ENCODE measurements at regions not wholly inside any gene's neighbourhood (a gene's known extent, or its start where the extent isn't known, plus 50 kb on each side); places are given as distances from the start of the nearest gene placed in this dataset.

DNA sequence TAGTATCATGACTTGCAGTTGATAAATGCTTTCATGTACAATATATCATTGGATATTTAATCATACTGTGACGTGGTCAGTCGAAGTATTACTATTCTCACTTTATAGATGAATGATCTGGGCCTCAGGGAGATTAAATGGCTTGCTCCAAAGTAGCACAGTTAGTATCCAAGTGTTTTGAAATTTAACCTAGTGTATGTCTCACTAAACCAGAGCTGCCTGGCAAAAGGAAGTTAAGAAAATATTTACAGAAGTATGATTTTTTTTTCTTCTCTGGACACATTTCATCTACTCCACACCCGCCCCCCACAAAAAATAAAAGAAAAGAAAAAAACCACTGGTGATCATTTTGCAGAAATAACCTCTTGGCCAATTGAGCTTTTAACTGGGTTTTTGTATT is 71.9 kb upstream of the CXADR start:
- DNase-seq = no peak

DNA sequence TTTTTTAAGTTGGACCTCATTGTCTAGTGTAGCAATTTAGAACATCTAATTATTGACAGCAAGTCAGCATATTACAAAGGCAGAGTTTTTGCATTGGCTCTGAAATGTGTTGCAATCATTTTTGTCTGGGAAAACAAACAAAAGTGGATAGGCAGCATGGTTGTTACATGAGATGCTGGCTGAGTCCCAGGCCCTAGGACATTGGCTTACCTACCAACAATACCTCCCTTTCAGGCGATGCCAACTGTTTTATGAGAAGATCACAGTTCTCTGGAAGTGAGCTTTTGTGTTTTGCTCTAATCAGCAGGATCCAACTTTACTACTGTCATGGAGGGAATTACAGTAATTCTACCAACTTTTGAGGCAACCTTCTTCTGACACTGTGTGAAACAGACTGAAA is 71.5 kb upstream of the CXADR start:
- DNase-seq = no peak

DNA sequence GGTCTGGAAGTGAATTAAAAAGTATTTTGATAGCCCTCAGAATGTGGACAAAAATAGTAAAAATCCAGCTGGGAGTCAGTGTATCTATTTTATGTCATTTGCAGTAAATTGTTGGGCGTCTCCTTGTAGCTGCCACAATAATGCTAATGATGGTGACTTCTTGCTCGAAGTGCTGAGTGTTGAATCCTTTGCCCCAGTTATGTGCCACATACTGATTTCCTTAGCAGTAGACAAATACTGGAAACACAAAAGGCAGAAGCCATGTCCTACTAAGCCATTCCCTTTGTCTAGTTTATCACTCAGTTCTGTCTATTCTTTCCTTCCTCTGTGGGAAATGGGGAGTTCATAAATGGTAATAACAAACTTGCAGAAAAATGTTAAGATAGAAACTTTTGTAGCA is 70.7 kb upstream of the CXADR start:
- DNase-seq = no peak

DNA sequence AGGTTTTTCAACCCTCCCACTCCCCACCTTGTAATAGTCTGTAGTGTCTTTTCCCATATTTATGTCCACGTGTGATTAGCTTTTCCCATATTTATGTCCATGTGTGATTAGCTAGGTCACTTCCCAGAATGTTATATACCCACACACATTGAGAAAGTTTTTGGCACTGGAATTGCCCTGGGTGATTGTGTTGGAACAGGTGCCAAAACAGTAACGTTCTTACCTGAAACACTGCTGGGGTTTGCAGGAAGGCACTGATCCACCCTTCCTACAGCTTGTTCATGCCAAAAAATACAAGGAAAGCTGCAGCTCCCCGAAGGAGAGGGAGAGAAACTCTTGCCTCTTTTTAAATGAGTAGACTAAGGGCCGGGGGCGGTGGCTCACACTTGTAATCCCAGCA is 68.0 kb upstream of the CXADR start:
- DNase-seq = no peak

DNA sequence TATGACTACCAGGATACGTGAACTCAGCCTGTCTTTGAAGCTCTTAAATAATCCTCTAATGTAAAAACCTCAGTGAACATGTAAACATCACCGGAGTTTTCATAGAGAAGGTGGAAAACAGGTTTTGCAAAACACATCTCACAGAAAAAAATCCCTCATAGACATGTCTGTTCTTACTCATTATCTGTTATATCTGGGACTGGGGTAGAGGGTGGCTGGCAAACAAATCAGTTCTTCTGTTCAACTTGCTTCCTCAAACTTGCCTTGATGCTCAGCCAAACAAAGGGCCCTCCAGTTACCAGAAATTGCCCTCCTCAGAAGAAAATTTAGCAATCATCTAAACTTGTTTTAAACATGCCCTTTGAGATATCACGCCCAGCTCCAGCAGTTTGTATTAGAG is 66.1 kb upstream of the CXADR start:
- DNase-seq = no peak

DNA sequence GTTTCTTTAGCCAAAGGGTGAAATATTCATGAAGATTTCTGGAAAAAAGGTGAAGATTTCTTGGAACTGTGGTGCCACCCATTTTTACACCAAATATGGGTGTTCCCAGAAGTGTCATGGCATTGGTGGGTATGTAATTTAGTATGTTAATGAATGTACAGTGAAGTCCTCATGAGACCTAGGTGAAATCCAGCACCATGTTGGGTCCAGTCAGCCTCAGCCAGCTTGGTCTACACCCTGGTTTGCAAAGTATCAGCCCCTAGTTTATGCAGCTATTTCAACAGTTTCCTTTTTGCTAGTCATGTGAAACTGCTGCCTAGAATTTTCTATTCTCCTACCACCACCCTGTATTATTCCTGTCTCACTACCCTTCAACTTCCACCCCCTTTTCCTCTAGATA is 63.1 kb upstream of the CXADR start:
- DNase-seq = no peak

DNA sequence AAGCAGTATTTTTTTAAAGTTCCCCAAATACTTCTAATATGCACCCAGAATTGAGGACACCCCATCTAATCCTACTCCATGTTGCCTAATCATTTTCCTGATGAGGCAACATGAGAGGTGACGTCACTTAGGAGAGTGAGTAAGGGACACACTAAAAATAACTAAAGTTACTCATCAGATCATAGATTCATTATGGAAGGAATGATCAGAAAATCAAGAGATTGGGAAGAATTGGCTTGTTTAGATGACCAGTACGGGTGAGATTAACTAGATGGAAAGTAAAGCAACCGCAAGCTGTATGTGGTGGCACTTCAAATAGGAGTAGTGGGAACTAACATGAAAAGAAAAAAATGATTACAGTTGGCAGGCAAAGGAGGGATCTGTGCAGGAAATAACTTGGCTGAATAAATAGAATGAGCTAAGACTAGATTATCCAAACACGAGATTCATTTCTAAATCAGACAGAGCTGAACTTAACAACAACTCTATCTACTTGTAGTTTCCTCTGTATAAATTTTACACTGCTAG is 61.4 kb upstream of the CXADR start:
- DNase-seq = no peak

DNA sequence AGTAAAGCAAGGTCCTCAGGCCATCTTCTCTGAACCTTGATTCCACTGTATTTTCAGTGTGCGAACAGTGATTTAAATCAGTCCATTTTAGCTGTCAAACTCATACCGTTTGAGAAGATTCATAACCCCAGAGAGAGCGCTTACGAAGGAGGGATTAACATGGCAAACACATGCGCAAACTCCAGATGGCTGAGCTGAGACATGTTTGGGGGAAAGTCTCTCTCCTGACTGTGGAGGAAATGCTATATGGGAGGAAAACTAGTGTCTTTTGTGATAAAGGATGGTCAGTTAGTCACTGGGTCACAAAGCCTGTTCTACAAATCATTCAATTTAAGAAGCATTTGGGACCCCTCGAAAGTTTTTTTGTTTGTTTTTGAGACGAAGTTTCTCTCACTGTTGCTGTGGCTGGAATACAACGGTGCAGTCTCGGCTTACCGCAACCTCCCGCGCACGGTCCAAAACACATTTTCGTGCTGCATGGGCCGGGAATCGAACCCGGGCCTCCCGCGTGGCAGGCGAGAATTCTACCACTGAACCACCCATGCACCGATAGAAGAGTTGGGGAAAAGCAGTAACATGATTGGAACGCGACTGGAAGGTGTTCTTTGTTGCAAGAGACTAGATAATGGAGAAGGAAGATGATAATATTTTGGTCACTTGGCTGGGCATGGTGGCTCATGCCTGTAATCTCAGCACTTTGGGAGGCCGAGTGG is 58.4 kb upstream of the CXADR start:
- DNase-seq = no peak

DNA sequence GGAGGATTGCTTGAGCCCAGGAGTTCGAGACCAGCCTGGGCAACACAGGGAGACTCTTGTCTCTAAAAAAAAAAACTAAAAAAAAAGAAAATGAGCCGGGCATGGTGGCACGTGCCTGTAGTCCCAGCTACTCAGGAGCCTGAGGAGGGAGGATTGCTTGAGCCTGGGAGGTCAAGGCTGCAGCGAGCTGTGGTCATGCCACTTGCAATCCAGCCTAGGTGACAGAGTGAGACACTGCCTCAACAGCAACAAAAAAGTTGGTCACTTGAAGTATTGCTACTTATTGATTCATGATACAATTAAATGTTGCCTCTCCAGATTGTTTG is 57.9 kb upstream of the CXADR start:
- no peak for DNase-seq

DNA sequence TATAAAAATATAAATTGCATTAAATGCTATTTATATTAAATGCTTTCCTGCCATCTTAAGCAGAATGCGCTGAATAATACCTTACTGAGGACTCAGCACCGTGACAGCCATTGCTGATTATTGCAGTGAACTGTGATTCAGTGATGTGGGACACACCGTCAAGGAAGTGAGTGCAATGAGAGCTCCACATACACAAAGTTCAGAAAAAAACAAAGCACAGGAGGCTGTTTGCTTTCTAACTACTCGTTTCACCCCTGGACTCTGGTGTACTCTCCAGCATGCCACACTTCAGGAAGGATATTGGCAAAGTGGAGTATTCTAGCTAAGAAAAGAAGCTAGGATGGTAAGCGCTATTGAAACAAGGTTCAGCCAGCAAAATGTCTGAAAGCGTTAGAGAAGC is 57.4 kb upstream of the CXADR start:
- DNase-seq = no peak

DNA sequence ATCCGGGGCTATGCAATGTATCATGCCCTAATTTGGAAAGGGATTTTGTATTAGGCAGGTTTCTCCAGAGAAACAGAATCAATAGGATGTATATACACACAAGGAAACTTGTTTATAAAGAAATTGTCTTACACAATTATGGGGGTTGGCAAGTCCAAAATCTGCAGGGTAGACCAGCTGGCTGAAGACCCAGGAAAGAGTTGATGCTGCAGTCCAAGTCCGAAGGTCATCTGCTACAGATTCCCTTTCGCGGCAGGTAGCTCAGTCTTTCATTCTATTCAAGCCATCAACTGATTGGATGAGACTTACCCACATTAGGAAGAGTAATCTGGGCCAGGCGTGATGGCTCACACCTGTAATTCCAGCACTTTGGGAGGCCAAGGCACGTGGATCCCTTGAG is 54.6 kb upstream of the CXADR start:
- no peak for DNase-seq

DNA sequence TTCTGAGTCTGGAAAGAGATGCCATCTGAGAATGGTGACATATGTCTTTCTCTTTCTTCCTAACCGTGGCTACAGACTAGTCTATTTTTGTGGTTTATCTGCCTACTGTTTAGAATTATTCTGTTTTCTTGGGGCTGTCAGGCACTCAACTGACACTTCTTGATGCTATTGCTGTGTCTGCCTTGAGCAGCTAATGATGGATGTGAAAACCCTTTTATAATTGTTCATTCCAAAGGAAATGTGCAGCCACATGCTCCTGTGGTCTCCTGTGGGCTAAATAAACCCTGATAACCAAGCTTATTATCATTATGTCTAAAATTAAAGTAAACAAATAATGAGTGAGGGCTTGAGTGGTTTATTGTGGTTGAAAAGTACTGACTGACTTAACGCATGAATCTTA is 52.7 kb upstream of the CXADR start:
- peak; percentile 29 for DNase-seq

DNA sequence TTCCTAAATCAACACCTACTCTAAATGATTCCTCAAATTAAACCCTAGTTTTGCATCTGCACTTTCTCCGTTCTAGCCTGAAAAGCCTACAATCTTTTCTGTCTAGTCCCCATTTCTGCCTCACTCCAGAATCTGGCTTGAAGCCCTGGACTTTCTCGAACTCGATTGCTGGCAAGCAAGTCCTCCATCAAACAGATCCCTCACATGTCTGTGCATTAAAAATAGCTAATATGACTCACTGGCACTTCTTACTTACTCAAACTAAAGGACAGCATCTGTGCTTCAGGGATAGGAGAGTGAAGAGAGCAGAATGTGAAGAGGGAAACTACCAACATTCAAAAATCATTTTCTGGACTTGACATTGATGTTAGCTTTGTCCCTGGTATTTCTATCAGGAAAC is 51.8 kb upstream of the CXADR start:
- DNase-seq = no peak

DNA sequence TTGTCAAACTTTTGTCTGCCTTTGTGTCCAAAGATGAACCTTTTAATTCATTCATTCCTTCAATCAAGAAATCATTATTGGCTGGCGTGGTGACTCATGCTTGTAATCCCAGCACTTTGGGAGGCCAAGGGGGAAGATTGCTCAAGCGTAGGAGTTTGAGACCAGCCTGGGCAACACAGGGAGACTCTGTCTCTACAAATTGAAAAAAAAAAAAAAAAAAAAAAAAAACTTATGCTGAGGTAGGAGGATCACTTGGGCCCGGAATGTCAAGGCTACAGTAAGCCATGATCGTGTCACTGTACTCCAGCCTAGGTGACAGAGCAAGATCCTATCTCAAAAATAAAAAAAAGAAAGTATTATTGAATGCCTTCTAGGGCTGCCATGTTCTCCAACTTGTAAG is 51.3 kb upstream of the CXADR start:
- DNase-seq = no peak

DNA sequence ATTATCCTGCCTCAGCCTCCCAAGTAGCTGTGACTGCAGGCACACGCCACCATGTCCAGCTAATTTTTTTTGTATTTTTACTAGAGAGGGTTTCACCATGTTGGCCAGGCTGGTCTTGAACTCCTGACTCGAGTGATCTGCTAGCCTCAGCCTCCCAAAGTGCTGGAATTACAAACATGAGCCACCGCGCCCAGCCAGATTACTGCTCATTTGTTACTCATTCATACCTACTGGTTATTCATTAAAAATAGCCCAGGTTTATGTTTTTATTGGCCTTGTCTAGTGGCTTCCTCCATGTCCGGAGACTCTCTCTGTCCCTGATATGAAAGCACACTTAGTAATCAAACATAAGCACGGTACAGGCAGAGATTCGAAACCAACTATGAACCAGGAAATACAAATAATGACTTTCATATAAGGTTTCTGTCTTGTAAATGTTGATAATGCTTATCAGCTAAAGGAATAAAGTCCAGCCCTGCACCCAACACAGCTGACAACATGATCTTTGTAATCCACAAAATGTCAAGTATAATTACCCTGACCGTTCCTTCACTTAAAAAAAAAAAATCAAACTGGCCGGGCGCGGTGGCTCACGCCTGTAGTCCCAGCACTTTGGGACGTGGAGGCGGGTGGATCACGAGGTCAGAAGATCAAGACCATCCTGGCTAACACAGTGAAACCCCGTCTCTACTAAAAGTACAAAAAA is 50.4 kb upstream of the CXADR start:
- no peak for DNase-seq
